ENCODE measurements at regions not wholly inside any gene's neighbourhood (a gene's known extent, or its start where the extent isn't known, plus 50 kb on each side); places are given as distances from the start of the nearest gene placed in this dataset.
"Not testable (repeated sequence)": the region's sequence is repeated elsewhere in the genome, so short reads cannot be mapped to it uniquely, and the experiment has no call there.

DNA sequence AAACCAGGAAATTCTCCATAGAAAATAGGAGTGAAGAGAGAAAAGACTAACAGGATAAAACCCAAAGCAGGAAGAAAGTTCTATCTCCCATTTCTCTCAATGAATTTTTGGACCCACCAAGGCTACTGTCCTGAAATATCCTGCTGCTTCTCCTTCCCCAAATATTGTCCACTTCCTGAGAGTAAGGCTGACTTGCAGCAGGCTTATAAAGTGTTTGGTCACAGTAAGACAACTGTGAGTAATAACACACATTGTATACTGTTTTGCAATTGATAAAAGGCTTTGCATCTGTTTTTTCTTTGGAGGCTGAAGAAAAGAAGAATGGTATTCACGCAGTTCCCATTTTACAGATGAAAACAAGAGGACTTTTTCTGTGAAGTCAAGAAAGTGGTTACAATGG lies 52.8 kb downstream of the FOXD4L6 start:
- peaks cover 14% of the 10 kb centered on the region for H3K27me3 Mint-ChIP-seq (ENCODE audit: unreplicated experiment)
- CTCF ChIA-PET; DNase-seq; BruUV-seq (replicated peaks); intact Hi-C loops (cut with micrococcal nuclease; ENCODE audit: unreplicated experiment); H3K4me1 Mint-ChIP-seq (ENCODE audit: low read depth, unreplicated experiment); H3K9me3 Mint-ChIP-seq (ENCODE audit: low read depth, unreplicated experiment): not testable (repeated sequence)
- H3K27ac Mint-ChIP-seq (ENCODE audit: unreplicated experiment) = peak overlapping the region; percentile 95
- H3K4me3 Mint-ChIP-seq (ENCODE audit: low read depth, unreplicated experiment) = peak overlapping the region; percentile 82
- peaks cover 23% of the 10 kb centered on the region for H3K36me3 Mint-ChIP-seq (ENCODE audit: insufficient read depth, unreplicated experiment)

DNA sequence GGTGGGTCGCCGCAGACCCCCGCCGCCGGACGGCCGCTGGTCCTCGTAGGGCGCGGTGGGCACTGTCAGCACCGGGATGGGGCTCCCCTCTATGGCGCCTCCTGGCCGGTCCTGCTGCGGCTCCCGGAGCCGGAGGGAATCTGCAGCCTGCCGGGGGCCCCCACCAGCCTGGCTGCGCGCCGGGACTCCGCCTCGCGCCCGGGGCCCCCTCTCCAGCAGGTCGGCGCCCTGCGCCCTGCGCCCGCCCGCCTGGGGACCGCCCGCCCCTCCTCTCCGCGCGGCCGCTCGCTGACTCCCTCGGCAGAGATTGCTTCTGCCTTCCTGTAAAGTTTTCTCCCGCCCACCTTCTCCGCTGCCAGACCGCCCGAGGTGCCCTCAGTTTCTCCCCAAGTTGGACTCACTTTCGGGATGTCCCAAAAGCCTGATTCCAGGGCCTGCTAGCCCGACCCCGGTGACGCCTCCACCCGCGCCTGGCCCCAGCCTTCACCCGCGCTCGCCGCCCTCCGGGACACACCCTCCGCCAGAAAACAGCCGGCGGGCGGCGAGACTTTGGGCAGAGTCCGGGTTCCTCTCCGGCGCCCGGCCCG lies 54.0 kb downstream of the FOXD4L6 start:
- Mint-ChIP-seq H3K36me3 (ENCODE audit: insufficient read depth, unreplicated experiment) (peaks cover 23% of the 10 kb centered on the region), H3K27me3 (ENCODE audit: unreplicated experiment) (peaks cover 14% of the 10 kb centered on the region), H3K4me3 (ENCODE audit: low read depth, unreplicated experiment) (peak overlapping the region; percentile 82), H3K27ac (ENCODE audit: unreplicated experiment) (peak overlapping the region; percentile 95)
- H3K4me1 Mint-ChIP-seq (ENCODE audit: low read depth, unreplicated experiment); H3K9me3 Mint-ChIP-seq (ENCODE audit: low read depth, unreplicated experiment); CTCF ChIA-PET; intact Hi-C loops (cut with micrococcal nuclease; ENCODE audit: unreplicated experiment); BruUV-seq (replicated peaks): not testable (repeated sequence)
- DNase-seq = peak; percentile 46

DNA sequence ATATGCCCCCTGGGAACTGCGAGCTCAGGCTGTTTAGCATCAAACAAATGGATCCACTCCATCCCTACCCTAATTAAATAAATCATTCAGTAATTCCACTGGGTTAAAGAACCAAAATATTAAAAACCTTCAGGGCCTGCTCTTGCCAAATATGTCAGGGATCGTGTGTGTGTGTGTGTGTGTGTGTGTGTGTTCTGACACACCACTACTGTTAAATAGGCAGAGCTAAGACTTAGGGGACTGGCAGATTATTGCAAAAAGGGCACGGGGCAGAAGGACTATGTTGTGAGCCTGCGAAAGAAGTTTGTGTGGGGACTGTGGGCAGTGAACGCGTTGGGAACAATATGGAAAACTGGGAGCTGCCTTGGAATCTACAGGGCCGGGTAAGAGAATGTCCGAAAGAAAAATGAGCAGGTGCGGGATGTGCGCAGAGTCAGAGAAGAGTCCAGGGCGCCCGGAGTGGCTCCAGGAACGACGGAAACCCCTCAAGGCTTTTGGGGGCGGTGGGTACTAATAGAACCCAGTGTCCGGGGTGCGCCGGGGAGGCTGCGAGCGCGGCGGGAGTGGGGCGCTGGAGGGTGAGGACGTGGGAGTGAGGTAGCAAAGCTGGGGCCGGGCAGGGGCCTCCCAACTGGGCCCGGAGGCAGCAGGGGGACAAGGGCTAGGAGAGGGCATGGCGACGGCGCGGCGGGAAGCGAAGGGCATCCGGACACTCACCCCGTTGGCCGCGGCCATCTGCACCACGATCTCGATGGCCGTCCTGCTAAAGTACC lies 54.8 kb downstream of the FOXD4L6 start:
- H3K4me1 Mint-ChIP-seq (ENCODE audit: low read depth, unreplicated experiment); CTCF ChIA-PET; BruUV-seq (replicated peaks); H3K9me3 Mint-ChIP-seq (ENCODE audit: low read depth, unreplicated experiment); intact Hi-C loops (cut with micrococcal nuclease; ENCODE audit: unreplicated experiment): not testable (repeated sequence)
- Mint-ChIP-seq H3K36me3 (ENCODE audit: insufficient read depth, unreplicated experiment) (peaks cover 23% of the 10 kb centered on the region), H3K4me3 (ENCODE audit: low read depth, unreplicated experiment) (peak overlapping the region; percentile 82), H3K27ac (ENCODE audit: unreplicated experiment) (peak overlapping the region; percentile 84), H3K27me3 (ENCODE audit: unreplicated experiment) (peaks cover 14% of the 10 kb centered on the region)
- DNase-seq = peak; percentile 9

DNA sequence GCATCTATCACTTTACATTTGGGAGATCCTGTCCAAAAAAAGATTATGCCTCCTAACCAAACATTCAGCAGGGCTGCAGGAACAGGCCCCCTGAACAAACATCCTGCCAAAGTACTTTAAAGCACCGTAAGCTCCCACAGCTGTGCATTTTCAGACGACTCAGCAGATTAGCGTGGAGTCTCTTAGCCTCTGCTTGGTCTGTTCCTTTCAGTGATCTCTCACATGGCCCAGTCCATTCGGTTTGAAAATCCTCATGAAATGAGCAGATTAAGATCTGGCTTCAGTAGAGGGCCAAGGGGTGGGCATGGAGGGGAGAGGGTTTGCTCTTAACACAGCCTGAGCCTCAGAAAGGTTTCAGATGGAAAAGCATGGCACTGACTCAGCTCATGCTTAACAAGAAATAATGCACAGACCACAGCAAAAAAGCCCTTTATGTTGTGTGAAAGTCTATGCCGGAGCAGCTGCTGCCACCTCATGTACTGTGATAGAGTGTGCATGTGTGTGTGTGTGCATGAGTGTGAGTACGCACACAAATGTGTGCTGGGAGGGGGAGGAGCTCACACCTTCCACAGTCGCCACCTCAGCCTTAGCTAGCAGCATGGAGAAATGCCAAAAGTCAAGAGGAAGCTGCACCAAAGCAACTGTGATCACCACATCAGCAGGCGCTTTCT lies 64.2 kb downstream of the FOXD4L6 start:
- H3K4me3 Mint-ChIP-seq (ENCODE audit: low read depth, unreplicated experiment); DNase-seq; CTCF ChIA-PET; H3K9me3 Mint-ChIP-seq (ENCODE audit: low read depth, unreplicated experiment); H3K27ac Mint-ChIP-seq (ENCODE audit: unreplicated experiment); BruUV-seq (replicated peaks); intact Hi-C loops (cut with micrococcal nuclease; ENCODE audit: unreplicated experiment); H3K36me3 Mint-ChIP-seq (ENCODE audit: insufficient read depth, unreplicated experiment); H3K4me1 Mint-ChIP-seq (ENCODE audit: low read depth, unreplicated experiment); H3K27me3 Mint-ChIP-seq (ENCODE audit: unreplicated experiment): not testable (repeated sequence)

DNA sequence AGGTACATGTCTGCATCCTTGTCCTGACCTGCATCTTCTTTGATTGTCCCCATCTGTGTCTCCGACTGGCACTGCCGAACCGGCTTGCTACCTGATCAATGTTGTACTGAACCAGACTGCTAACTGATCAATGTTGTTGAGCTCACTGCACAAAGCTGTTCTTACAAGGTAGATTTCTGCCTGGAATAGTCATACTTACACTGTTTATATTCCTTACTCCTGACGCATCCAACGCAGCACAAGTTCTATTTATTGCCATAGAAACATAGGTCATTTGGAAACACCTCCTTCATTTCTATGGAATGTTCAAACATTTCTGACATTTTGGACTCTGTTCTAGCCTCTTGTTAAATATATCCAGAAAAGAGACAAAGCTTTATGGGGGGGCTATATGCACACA lies 65.2 kb downstream of the FOXD4L6 start:
- H3K36me3 Mint-ChIP-seq (ENCODE audit: insufficient read depth, unreplicated experiment); H3K9me3 Mint-ChIP-seq (ENCODE audit: low read depth, unreplicated experiment); H3K27ac Mint-ChIP-seq (ENCODE audit: unreplicated experiment); CTCF ChIA-PET; DNase-seq; intact Hi-C loops (cut with micrococcal nuclease; ENCODE audit: unreplicated experiment); H3K27me3 Mint-ChIP-seq (ENCODE audit: unreplicated experiment); BruUV-seq (replicated peaks); H3K4me1 Mint-ChIP-seq (ENCODE audit: low read depth, unreplicated experiment); H3K4me3 Mint-ChIP-seq (ENCODE audit: low read depth, unreplicated experiment): not testable (repeated sequence)

DNA sequence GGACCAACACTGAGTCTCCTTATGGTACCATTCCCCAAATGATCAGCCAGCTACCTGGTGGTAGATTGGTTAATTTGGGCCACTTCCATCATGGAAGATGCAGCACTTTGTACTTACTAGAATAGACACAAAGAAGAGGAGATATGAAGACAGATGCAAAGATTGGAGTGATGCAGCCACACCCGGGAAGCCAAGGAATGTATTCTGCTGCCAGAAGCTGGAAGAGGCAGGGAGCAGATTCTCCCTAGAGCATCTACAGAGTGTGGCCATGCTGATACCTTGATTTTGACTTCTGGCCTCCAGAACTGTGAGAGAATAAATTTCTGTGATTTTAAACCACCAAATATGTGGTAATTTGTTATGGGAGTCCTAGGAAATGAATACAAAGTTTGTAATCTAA lies 68.9 kb downstream of the FOXD4L6 start:
- H3K9me3 Mint-ChIP-seq (ENCODE audit: low read depth, unreplicated experiment); CTCF ChIA-PET; H3K4me1 Mint-ChIP-seq (ENCODE audit: low read depth, unreplicated experiment); H3K4me3 Mint-ChIP-seq (ENCODE audit: low read depth, unreplicated experiment); DNase-seq; BruUV-seq (replicated peaks); intact Hi-C loops (cut with micrococcal nuclease; ENCODE audit: unreplicated experiment); H3K27ac Mint-ChIP-seq (ENCODE audit: unreplicated experiment); H3K27me3 Mint-ChIP-seq (ENCODE audit: unreplicated experiment); H3K36me3 Mint-ChIP-seq (ENCODE audit: insufficient read depth, unreplicated experiment): not testable (repeated sequence)

DNA sequence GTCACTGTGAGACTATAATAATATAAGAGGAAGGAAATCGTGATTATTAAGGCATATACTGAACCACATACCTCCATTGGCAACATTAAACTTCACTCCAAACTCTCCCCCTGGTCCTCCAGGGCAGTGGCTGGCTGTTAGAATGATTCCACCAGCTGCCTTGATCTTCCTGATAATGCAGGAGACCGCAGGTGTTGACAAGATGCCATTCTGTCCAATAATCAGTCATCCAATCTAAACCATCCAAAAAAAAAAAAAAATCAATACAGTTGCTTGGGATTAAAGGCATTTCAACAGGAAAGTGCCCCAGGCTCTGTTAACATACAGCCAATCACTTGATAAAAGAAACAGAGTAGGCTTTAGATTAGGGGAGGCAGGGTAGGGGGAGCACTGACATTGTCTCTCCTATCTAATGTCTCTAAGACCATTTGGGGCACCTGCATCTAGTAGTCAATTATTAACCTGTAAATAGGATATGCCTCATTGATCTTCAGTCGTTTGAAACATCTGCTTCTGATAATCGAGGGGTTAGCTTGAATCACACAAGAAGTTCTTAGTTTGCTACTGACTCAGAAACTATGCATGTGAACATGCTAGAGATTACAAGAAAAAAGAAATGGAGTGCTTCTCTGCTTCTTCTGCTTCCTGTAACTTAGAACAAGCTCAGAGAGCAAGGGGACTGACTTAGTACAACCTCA lies 74.7 kb downstream of the FOXD4L6 start:
- H3K4me3 Mint-ChIP-seq (ENCODE audit: low read depth, unreplicated experiment); CTCF ChIA-PET; H3K9me3 Mint-ChIP-seq (ENCODE audit: low read depth, unreplicated experiment); H3K4me1 Mint-ChIP-seq (ENCODE audit: low read depth, unreplicated experiment); H3K27me3 Mint-ChIP-seq (ENCODE audit: unreplicated experiment); DNase-seq; intact Hi-C loops (cut with micrococcal nuclease; ENCODE audit: unreplicated experiment); H3K36me3 Mint-ChIP-seq (ENCODE audit: insufficient read depth, unreplicated experiment); BruUV-seq (replicated peaks); H3K27ac Mint-ChIP-seq (ENCODE audit: unreplicated experiment): not testable (repeated sequence)

DNA sequence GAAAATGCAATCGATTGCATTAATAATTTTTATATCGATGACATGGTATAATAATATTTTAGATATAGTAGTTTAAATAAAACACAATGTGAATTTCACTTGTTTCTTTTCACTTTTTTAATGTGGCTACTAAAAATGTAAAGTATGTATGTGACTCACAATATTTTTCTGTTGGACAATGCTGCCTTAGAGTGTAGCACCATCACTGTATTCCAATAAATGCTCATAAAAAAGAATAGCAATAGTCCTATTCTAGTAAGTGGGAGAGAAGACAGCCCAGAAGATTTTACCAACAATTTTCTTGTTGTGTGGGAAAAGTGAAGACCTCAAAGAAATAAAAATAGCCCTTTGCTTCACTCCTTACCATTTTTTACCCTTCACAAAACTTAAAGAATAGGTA lies 79.8 kb downstream of the FOXD4L6 start:
- intact Hi-C loops (cut with micrococcal nuclease; ENCODE audit: unreplicated experiment); H3K4me3 Mint-ChIP-seq (ENCODE audit: low read depth, unreplicated experiment); BruUV-seq (replicated peaks); CTCF ChIA-PET; DNase-seq; H3K4me1 Mint-ChIP-seq (ENCODE audit: low read depth, unreplicated experiment); H3K27me3 Mint-ChIP-seq (ENCODE audit: unreplicated experiment); H3K27ac Mint-ChIP-seq (ENCODE audit: unreplicated experiment); H3K9me3 Mint-ChIP-seq (ENCODE audit: low read depth, unreplicated experiment); H3K36me3 Mint-ChIP-seq (ENCODE audit: insufficient read depth, unreplicated experiment): not testable (repeated sequence)

DNA sequence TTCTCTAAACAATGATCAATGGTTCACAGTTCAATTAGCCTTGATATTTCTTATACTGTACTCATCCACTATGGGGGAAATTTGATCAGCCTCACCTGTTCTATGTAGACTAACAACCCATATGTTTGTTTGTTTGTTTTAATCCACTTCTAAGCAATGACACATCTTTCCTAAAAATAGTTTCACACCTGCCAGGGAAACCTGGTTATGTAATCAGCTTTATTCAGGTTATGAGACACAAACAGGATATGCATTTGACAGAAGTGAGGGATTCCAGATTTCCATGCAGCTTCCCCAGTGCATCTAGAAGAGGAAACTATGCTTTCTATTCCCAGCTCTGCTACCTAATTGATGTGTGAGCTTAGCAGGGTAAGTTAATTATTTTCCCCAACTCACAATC lies 80.7 kb downstream of the FOXD4L6 start:
- H3K4me1 Mint-ChIP-seq (ENCODE audit: low read depth, unreplicated experiment); H3K27ac Mint-ChIP-seq (ENCODE audit: unreplicated experiment); H3K27me3 Mint-ChIP-seq (ENCODE audit: unreplicated experiment); H3K9me3 Mint-ChIP-seq (ENCODE audit: low read depth, unreplicated experiment); H3K4me3 Mint-ChIP-seq (ENCODE audit: low read depth, unreplicated experiment); H3K36me3 Mint-ChIP-seq (ENCODE audit: insufficient read depth, unreplicated experiment); intact Hi-C loops (cut with micrococcal nuclease; ENCODE audit: unreplicated experiment); BruUV-seq (replicated peaks); CTCF ChIA-PET; DNase-seq: not testable (repeated sequence)

DNA sequence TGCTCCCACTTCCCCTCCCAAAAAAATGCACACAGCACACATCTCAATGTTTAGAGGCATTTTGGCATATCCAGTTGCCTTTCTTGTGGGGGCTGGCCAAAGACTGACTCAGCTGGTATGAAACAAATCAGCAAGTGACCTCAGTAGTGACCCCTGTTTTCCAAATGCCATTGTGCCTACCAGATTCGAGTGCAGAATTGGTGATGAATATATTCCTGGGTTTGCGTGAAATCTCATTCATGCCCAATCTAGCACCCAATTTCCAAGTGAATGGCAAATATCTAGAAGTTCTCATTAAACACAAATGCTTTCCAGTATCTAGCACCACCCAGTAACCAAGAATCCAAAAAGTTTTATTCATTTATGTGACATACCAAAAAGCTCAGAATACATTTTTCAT lies 83.6 kb downstream of the FOXD4L6 start:
- H3K4me1 Mint-ChIP-seq (ENCODE audit: low read depth, unreplicated experiment); H3K4me3 Mint-ChIP-seq (ENCODE audit: low read depth, unreplicated experiment); H3K27me3 Mint-ChIP-seq (ENCODE audit: unreplicated experiment); DNase-seq; CTCF ChIA-PET; BruUV-seq (replicated peaks); intact Hi-C loops (cut with micrococcal nuclease; ENCODE audit: unreplicated experiment); H3K27ac Mint-ChIP-seq (ENCODE audit: unreplicated experiment); H3K36me3 Mint-ChIP-seq (ENCODE audit: insufficient read depth, unreplicated experiment); H3K9me3 Mint-ChIP-seq (ENCODE audit: low read depth, unreplicated experiment): not testable (repeated sequence)
